Pancreas (tissue), 10 donors: ENCODE measurements at regions not wholly inside any gene's neighbourhood (a gene's known extent, or its start where the extent isn't known, plus 50 kb on each side); places are given as distances from the start of the nearest gene placed in this dataset.

Source experiments
- ATAC-seq, 4 donors: fragments of 200-7000 bp; cut with Tn5 transposase; one replicate each; pipeline versions ENCODE4 v1.8.0 to v1.9.1; 2020; ENCODE audit warnings: mild to moderate bottlenecking in 4 of 4, moderate library complexity in 4 of 4
- DNase-seq, 6 donors: peaks; one replicate each; pipeline ENCODE4 v3.0.0-alpha.2; 2020
- FAIRE-seq: peaks from 2 replicates; lab custom pipeline; 2012; peaks lifted over from hg19 to GRCh38; lab: Jason Lieb, UNC
- H3K27ac ChIP-seq, 4 donors: fragments of 200-600 bp; sonication (generic); 1 replicate in 3 of 4; 2 replicates in 1 of 4; pipeline versions ENCODE4 v1.5.0 to v1.8.0; 2020
- H3K27me3 ChIP-seq, 4 donors: fragments of 200-600 bp; one replicate each; pipeline ENCODE4 v1.8.0; 2021
- H3K36me3 ChIP-seq, 3 donors: fragments of 200-600 bp; sonication (generic) in 1 of 3; one replicate each; pipeline versions ENCODE4 v1.5.0 to v1.8.0; 2020 to 2021
- H3K4me1 ChIP-seq, 3 donors: fragments of 200-600 bp; one replicate each; pipeline ENCODE4 v1.8.0; 2021
- H3K4me3 ChIP-seq, 4 donors: fragments of 200-600 bp; sonication (generic) in 2 of 4; one replicate each; pipeline versions ENCODE4 v1.5.0 to v1.8.0; 2020 to 2021
- H3K9me3 ChIP-seq, 4 donors: fragments of 200-600 bp; one replicate each; pipeline ENCODE4 v1.8.0; 2021
- CTCF ChIP-seq, 4 donors: fragments of 200-600 bp; sonication (generic) in 3 of 4; IDR thresholded peaks; one replicate each; pipeline versions ENCODE4 v1.5.0 to v1.8.0; 2021; ENCODE audit warnings: antibody characterized with exemption in 4 of 4
- WGBS, 2 donors: extraction: QIAGEN DNeasy Blood & Tissue Kit; methylation state at CpG; one replicate each; pipeline ENCODE4 v1.1.7; 2013; 5-methylcytosine and 5-hydroxymethylcytosine counted together
- intact Hi-C, 3 donors: fragments of 100-400 bp; cut with DNase I; formaldehyde crosslinking; loops; one replicate each; pipeline versions ENCODE4 v1.11.1 to v1.14.2; 2022
- donor health status: healthy with polysubstance abuse.
- donor health status: DM: no; HTN: no; CAD: no; lungs with moderate emphysema.
- donor health status: DM: no; HTN: no; CAD: no.
- donor health status: control.
- donor health status: control.
- donor health status: Bipolar disorder and iron deficiency.
- donor health status: DM: yes; HTN: yes; CAD: no.
- donor health status: DM: no; HTN: no; CAD: no.
- donor health status: DM: no; HTN: no; CAD: no.
- donor health status: DM: yes; HTN: yes; CAD: no.

DNA sequence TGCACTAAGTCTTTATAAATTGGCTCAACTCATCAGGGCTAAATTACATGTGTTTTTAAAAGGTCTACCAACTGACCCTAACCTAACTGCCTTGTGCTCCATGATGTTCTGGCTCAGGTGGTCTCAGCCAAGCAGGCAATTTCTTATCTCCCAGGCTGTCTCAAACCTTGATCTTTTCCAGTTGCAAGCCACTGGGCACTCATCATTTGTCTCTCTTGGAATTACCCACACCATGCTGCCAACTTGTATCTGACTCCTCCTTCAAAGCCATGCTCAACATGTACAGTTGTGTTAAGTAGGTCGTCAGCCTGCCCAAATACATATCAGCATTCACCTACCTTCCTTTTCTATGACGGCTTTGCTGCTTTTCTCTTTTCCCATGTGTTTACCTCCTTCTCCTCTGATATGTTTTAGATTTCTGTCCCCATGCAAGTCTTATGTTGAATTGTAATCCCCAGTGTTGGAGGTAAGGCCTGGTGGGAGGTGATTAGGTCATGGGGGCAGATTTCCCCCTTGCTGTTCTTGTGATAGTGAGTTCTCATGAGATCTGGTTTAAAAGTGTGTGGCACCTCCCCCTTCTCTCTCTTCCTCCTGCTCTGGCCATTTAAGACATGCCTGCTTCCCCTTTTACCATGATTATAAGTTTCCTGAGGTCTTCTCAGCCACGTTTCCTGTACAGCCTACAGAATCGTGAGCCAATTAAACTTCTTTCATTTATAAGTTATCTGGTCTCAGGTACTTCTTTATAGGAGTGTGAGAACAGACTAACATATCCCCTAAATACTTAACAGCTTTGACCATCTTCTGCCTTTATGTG lies 130.0 kb downstream of the ELAPOR2 start:
- Histone ChIP-seq H3K27me3 (no peaks in the 10 kb centered on the region), H3K36me3 (no peaks in the 10 kb centered on the region), H3K9me3 (no peaks in the 10 kb centered on the region), H3K4me1 (no peaks in the 10 kb centered on the region), H3K4me3 (no peak overlapping the region), H3K27ac (no peak overlapping the region)
- intact Hi-C loops, result loop anchor here in 1 of 3 donors (10.0 kb wide), 1 partner anchor 215 kb away; no protein-coding TSS in a partner anchor
- no peak for TF ChIP-seq CTCF (IDR thresholded peaks at IDR 0.05)
- FAIRE-seq (no peak), ATAC-seq (no peak), DNase-seq (no peak)
- whole genome bisulfite sequencing, 2 donors, result 68 to 70% methylated on average over 4 of the region's 4 CpGs

GRCh38 chr7:86928308-86928707 lies 131.1 kb downstream of the ELAPOR2 start:
- DNase-seq, result no peak
- Histone ChIP-seq H3K9me3 (no peaks in the 10 kb centered on the region), H3K27ac (no peak overlapping the region), H3K4me1 (no peaks in the 10 kb centered on the region), H3K4me3 (no peak overlapping the region), H3K27me3 (no peaks in the 10 kb centered on the region), H3K36me3 (no peaks in the 10 kb centered on the region)
- WGBS, 2 donors, result 89 to 96% methylated on average over 3 of the region's 3 CpGs
- ATAC-seq, result no peak
- no peak for FAIRE-seq
- intact Hi-C loops, result no loop called here
- TF ChIP-seq CTCF (IDR thresholded peaks at IDR 0.05), result no peak

DNA sequence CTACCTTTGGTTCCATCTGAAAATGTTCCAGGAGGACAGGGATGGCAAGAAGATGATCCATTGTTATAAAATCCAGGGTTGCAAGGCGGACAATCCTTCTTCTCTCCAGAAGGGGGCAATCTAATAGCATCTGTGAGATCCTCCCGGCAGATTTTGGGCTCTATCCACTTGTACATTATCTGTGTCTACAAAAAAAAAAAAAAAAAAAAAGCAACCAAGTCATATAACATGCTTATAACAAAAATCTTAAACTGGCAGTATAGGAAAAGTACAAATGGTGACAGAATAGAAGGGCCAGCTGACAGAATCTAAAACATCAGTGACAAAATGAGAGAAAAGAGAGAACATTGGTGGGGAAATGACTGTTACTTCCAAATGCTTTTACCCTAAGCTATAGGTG lies 132.7 kb downstream of the ELAPOR2 start:
- H3K36me3 ChIP-seq, result no peaks in the 10 kb centered on the region
- 2 to 13% methylated on average over 2 of the region's 2 CpGs for WGBS, 2 donors
- FAIRE-seq, result no peak
- intact Hi-C loops, result no loop called here
- no peak overlapping the region for H3K27ac ChIP-seq
- TF ChIP-seq CTCF (IDR thresholded peaks at IDR 0.05), result peak in 3 of 4 donors; percentile 35 to 44 (median 41)
- H3K27me3 ChIP-seq, result no peaks in the 10 kb centered on the region
- H3K4me1 ChIP-seq, result no peaks in the 10 kb centered on the region
- DNase-seq, result no peak
- ATAC-seq, result peak in 3 of 4 donors; percentile 73 to 80 (median 76)
- no peaks in the 10 kb centered on the region for H3K9me3 ChIP-seq
- no peak overlapping the region for H3K4me3 ChIP-seq

GRCh38 chr7:86925221-86925620 lies 134.2 kb downstream of the ELAPOR2 start:
- no peaks in the 10 kb centered on the region for H3K9me3 ChIP-seq
- no peak overlapping the region for H3K4me3 ChIP-seq
- DNase-seq (no peak), FAIRE-seq (no peak), ATAC-seq (no peak)
- H3K27ac ChIP-seq, result no peak overlapping the region
- H3K27me3 ChIP-seq, result no peaks in the 10 kb centered on the region
- intact Hi-C loops, result no loop called here
- 52 to 60% methylated on average over 1 of the region's 1 CpG for WGBS, 2 donors
- TF ChIP-seq CTCF (IDR thresholded peaks at IDR 0.05), result no peak
- H3K4me1 ChIP-seq, result no peaks in the 10 kb centered on the region
- no peaks in the 10 kb centered on the region for H3K36me3 ChIP-seq

DNA sequence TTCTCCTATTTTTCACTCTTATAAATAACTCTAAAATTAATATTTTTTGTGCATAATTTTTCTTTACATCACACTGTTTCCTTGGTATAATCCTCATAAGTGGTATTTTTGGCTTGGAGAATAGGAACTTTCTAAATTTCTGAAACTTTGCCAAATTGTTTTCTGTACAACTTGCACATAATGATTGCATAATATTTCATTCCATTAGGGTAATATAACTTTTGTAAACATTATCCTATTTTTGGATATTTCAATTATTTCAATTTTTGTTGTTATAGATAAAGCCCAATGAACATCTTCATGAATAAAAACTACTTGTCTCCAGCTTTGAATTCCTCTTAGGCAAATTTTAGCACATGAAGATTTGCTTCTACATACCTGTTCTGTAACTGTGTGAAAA lies 135.9 kb downstream of the ELAPOR2 start:
- intact Hi-C loops, result loop anchor here in 1 of 3 donors (5.0 kb wide), 1 partner anchor 314 kb away; no protein-coding TSS in a partner anchor
- H3K9me3 ChIP-seq, result no peaks in the 10 kb centered on the region
- no peak for TF ChIP-seq CTCF (IDR thresholded peaks at IDR 0.05)
- no peak overlapping the region for H3K4me3 ChIP-seq
- no peak overlapping the region for H3K27ac ChIP-seq
- no peaks in the 10 kb centered on the region for H3K27me3 ChIP-seq
- DNase-seq (no peak), ATAC-seq (no peak), FAIRE-seq (peak; percentile 53)
- no peaks in the 10 kb centered on the region for H3K4me1 ChIP-seq
- no peaks in the 10 kb centered on the region for H3K36me3 ChIP-seq
